Lower lobe of right lung (tissue), 2 donors: ENCODE measurements at regions not wholly inside any gene's neighbourhood (a gene's known extent, or its start where the extent isn't known, plus 50 kb on each side); places are given as distances from the start of the nearest gene placed in this dataset.
A peak's percentile ranks its signal among the peaks of the same experiment; 100 is the strongest.

Experiments
- ATAC-seq, 2 donors: fragments of 200-7000 bp; cut with Tn5 transposase; one replicate each; pipeline ENCODE4 v1.9.1; 2020 to 2022; ENCODE audit warnings: mild to moderate bottlenecking in 2 of 2, moderate library complexity in 2 of 2
- DNase-seq: peaks from one replicate; pipeline ENCODE4 v3.0.0-alpha.2; 2020
- H3K27ac ChIP-seq: fragments of 200-600 bp; one replicate; pipeline ENCODE4 v1.8.0; 2022
- H3K27me3 ChIP-seq: fragments of 200-600 bp; one replicate; pipeline ENCODE4 v1.8.0; 2022; ENCODE audit warnings: low read depth
- H3K36me3 ChIP-seq: fragments of 200-600 bp; one replicate; pipeline ENCODE4 v1.8.0; 2022; ENCODE audit warnings: mild to moderate bottlenecking
- H3K4me1 ChIP-seq: fragments of 200-600 bp; one replicate; pipeline ENCODE4 v1.8.0; 2022
- H3K4me3 ChIP-seq: fragments of 200-600 bp; one replicate; pipeline ENCODE4 v1.8.0; 2022; ENCODE audit warnings: mild to moderate bottlenecking
- H3K9me3 ChIP-seq: fragments of 200-600 bp; one replicate; pipeline ENCODE4 v1.8.0; 2022
- intact Hi-C: fragments of 100-400 bp; cut with DNase I; formaldehyde crosslinking; loops from one replicate; pipeline ENCODE4 v1.11.0; 2022
- TF ChIP-seq, protein P1 (sequence below): fragments of 200-600 bp; IDR thresholded peaks from one replicate; pipeline ENCODE4 v1.8.0; 2022; ENCODE audit warnings: antibody characterized with exemption, mild to moderate bottlenecking
- donor health status: DM: no; HTN: yes; CAD: no; lungs with severe emphysema.

DNA sequence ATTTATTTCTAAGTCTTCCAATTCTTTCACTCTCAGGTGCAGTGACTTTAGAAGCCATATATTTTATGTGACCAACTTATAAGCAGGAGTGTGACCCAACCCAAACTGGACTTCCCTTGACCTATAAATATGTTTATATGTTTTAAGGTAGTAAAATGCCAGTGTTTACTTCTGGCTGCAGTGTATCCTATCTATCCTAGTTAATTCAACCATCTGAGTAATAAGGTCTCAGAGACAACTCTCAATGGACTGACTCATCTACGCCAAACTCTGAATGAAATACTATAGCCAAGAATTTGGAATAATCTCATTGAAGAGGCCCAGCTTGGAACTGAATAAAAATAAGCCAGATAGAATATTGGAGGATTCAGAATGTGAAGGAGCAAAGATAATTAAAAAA is 544.5 kb upstream of the SORCS1 start:
- Histone ChIP-seq H3K9me3 (no peaks in the 10 kb centered on the region), H3K27ac (no peak overlapping the region), H3K36me3 (no peaks in the 10 kb centered on the region), H3K4me1 (no peaks in the 10 kb centered on the region), H3K27me3 (no peaks in the 10 kb centered on the region), H3K4me3 (no peak overlapping the region)
- ATAC-seq = no peak
- no peak for DNase-seq
- TF ChIP-seq, protein P1, sequence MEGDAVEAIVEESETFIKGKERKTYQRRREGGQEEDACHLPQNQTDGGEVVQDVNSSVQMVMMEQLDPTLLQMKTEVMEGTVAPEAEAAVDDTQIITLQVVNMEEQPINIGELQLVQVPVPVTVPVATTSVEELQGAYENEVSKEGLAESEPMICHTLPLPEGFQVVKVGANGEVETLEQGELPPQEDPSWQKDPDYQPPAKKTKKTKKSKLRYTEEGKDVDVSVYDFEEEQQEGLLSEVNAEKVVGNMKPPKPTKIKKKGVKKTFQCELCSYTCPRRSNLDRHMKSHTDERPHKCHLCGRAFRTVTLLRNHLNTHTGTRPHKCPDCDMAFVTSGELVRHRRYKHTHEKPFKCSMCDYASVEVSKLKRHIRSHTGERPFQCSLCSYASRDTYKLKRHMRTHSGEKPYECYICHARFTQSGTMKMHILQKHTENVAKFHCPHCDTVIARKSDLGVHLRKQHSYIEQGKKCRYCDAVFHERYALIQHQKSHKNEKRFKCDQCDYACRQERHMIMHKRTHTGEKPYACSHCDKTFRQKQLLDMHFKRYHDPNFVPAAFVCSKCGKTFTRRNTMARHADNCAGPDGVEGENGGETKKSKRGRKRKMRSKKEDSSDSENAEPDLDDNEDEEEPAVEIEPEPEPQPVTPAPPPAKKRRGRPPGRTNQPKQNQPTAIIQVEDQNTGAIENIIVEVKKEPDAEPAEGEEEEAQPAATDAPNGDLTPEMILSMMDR = no peak
- intact Hi-C loops = no loop called here

- H3K27me3 ChIP-seq = no peaks in the 10 kb centered on the region
Observed at GRCh38 chr10:107706096-107706725, 541.7 kb upstream of the SORCS1 start.

GRCh38 chr10:107701943-107702342 is 537.4 kb upstream of the SORCS1 start:
- intact Hi-C loops = no loop called here
- no peak for ATAC-seq

More at GRCh38 chr10:107706096-107706725, 541.7 kb upstream of the SORCS1 start:
- TF ChIP-seq, protein P1 = no peak
- H3K4me3 ChIP-seq = no peak overlapping the region
- H3K27ac ChIP-seq = no peak overlapping the region
- DNase-seq (no peak), ATAC-seq (no peak)
- H3K9me3 ChIP-seq = no peaks in the 10 kb centered on the region
- intact Hi-C loops = no loop called here
- no peaks in the 10 kb centered on the region for H3K36me3 ChIP-seq
- no peaks in the 10 kb centered on the region for H3K4me1 ChIP-seq

DNA sequence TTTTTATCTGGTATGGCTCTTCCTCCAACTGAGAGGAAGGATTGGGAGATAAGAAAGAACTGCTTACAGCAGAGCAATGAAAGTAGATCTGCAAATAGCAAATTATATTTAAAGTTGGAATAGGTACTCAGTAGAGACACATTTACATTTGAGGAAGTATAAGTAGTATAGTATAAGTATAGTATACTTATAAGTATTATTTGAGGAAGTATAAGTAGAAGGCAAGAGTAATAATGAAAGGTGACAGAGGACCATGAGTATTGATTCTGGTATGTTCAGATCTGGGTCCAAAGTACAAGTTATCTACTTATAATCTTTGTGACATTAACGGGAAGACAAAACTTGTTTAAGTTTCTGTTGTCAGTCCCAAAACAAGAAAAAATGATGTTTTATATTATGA is 527.6 kb upstream of the SORCS1 start:
- DNase-seq (no peak), ATAC-seq (no peak)
- Histone ChIP-seq H3K9me3 (no peaks in the 10 kb centered on the region), H3K27me3 (no peaks in the 10 kb centered on the region), H3K4me1 (peaks cover 2% of the 10 kb centered on the region), H3K4me3 (no peak overlapping the region), H3K36me3 (no peaks in the 10 kb centered on the region), H3K27ac (no peak overlapping the region)
- TF ChIP-seq, protein P1 = no peak
- intact Hi-C loops = no loop called here

More at GRCh38 chr10:107701943-107702342, 537.4 kb upstream of the SORCS1 start:
- no peaks in the 10 kb centered on the region for H3K9me3 ChIP-seq
- H3K4me3 ChIP-seq = no peak overlapping the region
- H3K27ac ChIP-seq = no peak overlapping the region
- H3K36me3 ChIP-seq = no peaks in the 10 kb centered on the region
- no peaks in the 10 kb centered on the region for H3K4me1 ChIP-seq
- no peak for DNase-seq
- TF ChIP-seq, protein P1 = no peak
- H3K27me3 ChIP-seq = no peaks in the 10 kb centered on the region

GRCh38 chr10:107689323-107689722 is 524.8 kb upstream of the SORCS1 start:
- Histone ChIP-seq H3K9me3 (no peaks in the 10 kb centered on the region), H3K27me3 (no peaks in the 10 kb centered on the region), H3K4me3 (peak overlapping the region; percentile 25), H3K36me3 (no peaks in the 10 kb centered on the region), H3K4me1 (peaks cover 16% of the 10 kb centered on the region), H3K27ac (no peak overlapping the region)
- ATAC-seq (peak; percentile 38 to 42), DNase-seq (no peak)
- TF ChIP-seq, protein P1 = no peak
- intact Hi-C loops = no loop called here
